ENCODE measurements at regions not wholly inside any gene's neighbourhood (a gene's known extent, or its start where the extent isn't known, plus 50 kb on each side); places are given as distances from the start of the nearest gene placed in this dataset.

DNA sequence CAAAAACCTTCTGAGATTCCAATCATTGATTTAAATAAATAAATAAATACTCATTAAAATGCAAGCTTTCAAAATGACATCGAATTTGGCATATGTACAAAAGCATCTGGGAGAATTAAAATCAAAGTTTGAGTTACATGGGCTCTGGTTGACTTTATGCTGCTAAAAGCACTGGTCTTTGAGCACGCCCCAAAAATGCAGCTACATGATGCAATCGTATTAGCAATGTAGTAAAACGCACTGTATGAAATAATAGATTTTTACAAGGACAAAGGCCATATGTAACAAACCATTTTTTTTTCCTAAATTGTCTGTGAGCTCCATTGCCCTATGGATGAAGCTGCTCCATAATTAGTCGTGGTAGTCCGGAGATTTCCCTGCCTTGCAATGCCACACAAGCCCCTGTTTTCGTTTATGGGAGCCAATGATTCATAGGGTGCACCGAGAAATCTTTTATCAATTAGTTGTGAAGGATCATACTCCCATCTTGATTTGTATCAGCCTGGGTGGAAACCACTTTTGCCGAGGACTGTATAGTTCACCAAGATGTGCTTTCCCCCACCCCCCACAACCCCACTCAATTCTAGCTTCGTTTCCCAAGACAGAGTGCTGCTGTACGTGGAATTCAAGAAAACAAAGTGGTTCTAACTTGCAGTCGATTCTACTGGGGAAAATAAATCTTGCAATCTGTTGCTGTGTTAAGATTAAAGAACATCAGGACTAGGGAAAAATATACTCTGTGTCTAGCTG, 268.4 kb downstream of the IRS1 start:
- Histone ChIP-seq H3K36me3 (no peaks in the 10 kb centered on the region), H3K27me3 (no peaks in the 10 kb centered on the region), H3K4me1 (ENCODE audit: control insufficient read depth in 1 of 2, insufficient read depth in 1 of 2, low read depth in 1 of 2, low read length in 1 of 2) (no peaks in the 10 kb centered on the region), H3K4me3 (ENCODE audit: low read depth in 1 of 2, low read length in 1 of 2) (no peak overlapping the region), H3K9me3 (no peaks in the 10 kb centered on the region), H3K27ac (no peak overlapping the region)
- TF ChIP-seq, protein P1, sequence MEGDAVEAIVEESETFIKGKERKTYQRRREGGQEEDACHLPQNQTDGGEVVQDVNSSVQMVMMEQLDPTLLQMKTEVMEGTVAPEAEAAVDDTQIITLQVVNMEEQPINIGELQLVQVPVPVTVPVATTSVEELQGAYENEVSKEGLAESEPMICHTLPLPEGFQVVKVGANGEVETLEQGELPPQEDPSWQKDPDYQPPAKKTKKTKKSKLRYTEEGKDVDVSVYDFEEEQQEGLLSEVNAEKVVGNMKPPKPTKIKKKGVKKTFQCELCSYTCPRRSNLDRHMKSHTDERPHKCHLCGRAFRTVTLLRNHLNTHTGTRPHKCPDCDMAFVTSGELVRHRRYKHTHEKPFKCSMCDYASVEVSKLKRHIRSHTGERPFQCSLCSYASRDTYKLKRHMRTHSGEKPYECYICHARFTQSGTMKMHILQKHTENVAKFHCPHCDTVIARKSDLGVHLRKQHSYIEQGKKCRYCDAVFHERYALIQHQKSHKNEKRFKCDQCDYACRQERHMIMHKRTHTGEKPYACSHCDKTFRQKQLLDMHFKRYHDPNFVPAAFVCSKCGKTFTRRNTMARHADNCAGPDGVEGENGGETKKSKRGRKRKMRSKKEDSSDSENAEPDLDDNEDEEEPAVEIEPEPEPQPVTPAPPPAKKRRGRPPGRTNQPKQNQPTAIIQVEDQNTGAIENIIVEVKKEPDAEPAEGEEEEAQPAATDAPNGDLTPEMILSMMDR (IDR thresholded peaks at IDR 0.05) = no peak

DNA sequence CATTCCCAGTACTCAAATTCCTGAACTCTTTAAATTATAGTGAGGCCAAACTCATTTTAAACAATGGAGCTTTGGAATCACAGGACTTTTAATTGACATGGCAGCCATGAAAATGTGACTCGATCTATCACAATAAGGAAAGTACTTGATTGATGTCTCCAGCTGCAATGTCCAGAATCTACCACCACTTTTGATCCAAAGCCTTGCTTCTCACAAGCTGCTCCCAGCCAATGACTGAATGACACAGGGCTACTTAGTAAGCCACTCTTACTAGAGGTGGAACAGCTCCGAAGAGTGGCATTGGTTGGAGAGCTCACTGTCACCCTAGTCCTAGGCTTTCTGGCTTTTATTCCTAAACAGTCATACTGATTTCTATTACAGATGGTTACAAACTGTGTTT, 270.1 kb downstream of the IRS1 start:
- Histone ChIP-seq H3K4me1 (ENCODE audit: control insufficient read depth in 1 of 2, insufficient read depth in 1 of 2, low read depth in 1 of 2, low read length in 1 of 2) (no peaks in the 10 kb centered on the region), H3K4me3 (ENCODE audit: low read depth in 1 of 2, low read length in 1 of 2) (no peak overlapping the region), H3K9me3 (no peaks in the 10 kb centered on the region), H3K27ac (no peak overlapping the region), H3K27me3 (no peaks in the 10 kb centered on the region), H3K36me3 (no peaks in the 10 kb centered on the region)
- TF ChIP-seq, protein P1 (IDR thresholded peaks at IDR 0.05) = no peak

DNA sequence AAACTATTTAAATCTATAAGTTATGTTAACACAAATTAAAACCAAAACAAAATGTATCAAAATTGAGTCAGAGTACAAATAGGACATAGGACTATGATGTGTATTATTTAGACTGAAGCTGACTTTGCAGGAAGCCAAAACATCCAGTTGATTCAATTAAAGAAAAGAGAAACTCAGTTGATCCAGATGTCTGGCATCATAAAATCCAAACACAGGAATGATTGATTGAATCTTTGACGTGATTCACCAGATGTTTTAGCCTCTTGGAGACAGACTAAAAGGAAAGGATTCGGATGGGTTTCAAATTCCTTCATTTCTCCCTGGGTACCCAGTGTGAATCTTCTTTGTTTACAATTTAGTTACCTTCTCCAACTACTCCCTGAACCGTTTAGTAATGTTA, 272.9 kb downstream of the IRS1 start:
- no peak overlapping the region for H3K4me3 ChIP-seq (ENCODE audit: low read depth in 1 of 2, low read length in 1 of 2)
- H3K36me3 ChIP-seq = no peaks in the 10 kb centered on the region
- H3K4me1 ChIP-seq (ENCODE audit: control insufficient read depth in 1 of 2, insufficient read depth in 1 of 2, low read depth in 1 of 2, low read length in 1 of 2) = no peaks in the 10 kb centered on the region
- H3K27ac ChIP-seq = no peak overlapping the region
- no peaks in the 10 kb centered on the region for H3K9me3 ChIP-seq
- H3K27me3 ChIP-seq = no peaks in the 10 kb centered on the region
- TF ChIP-seq, protein P1 (IDR thresholded peaks at IDR 0.05) = no peak

DNA sequence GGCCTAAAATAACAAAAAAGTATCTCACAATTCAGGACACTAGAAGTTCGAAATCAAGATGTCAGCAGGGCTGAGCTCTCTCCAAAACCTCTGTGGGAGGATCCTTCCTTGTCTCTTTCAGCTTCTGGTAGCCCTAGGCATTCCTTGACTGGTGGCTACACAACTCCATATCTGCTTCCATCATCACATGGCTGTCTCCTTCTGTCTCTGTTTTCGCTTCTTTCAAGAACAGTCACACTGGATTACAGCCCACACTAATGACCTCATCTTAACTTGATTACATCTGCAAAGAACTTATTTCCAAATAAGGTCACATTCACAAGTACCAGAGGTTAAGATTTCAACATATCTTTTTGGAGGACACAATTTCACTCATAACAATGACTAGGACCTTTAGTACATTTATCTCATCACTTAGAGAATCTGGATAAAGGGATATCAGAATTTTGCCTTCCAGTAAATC, 275.2 kb downstream of the IRS1 start:
- H3K9me3 ChIP-seq = no peaks in the 10 kb centered on the region
- H3K36me3 ChIP-seq = no peaks in the 10 kb centered on the region
- no peaks in the 10 kb centered on the region for H3K4me1 ChIP-seq (ENCODE audit: control insufficient read depth in 1 of 2, insufficient read depth in 1 of 2, low read depth in 1 of 2, low read length in 1 of 2)
- no peak overlapping the region for H3K27ac ChIP-seq
- TF ChIP-seq, protein P1 (IDR thresholded peaks at IDR 0.05) = no peak
- H3K4me3 ChIP-seq (ENCODE audit: low read depth in 1 of 2, low read length in 1 of 2) = no peak overlapping the region
- no peaks in the 10 kb centered on the region for H3K27me3 ChIP-seq

DNA sequence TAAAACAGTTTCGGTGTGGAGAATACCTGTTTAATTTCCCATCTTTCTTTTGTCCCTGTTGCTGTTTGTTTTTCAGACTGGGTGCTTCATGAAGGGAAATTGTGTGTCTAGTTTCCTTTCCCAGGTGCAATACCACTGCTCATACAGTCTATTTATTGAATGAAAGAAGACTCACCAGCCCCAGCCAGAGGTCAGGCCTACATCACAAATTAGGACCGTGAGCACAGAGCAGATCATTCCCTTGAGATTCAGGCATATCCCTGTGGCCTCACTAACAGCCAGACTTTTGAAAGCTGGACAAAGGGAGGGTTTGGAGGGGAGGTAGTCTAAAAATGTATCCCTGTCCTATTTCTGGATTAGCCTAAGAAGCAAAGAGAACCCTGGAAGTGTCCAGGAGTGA, 278.9 kb downstream of the IRS1 start:
- Histone ChIP-seq H3K27me3 (no peaks in the 10 kb centered on the region), H3K36me3 (no peaks in the 10 kb centered on the region), H3K27ac (no peak overlapping the region), H3K4me3 (ENCODE audit: low read depth in 1 of 2, low read length in 1 of 2) (no peak overlapping the region), H3K4me1 (ENCODE audit: control insufficient read depth in 1 of 2, insufficient read depth in 1 of 2, low read depth in 1 of 2, low read length in 1 of 2) (no peaks in the 10 kb centered on the region), H3K9me3 (no peaks in the 10 kb centered on the region)
- TF ChIP-seq, protein P1 (IDR thresholded peaks at IDR 0.05) = no peak

All from neutrophil (primary cell).